ENCODE measurements at regions not wholly inside any gene's neighbourhood (a gene's known extent, or its start where the extent isn't known, plus 50 kb on each side); places are given as distances from the start of the nearest gene placed in this dataset.
"Not testable (repeated sequence)": the region's sequence is repeated elsewhere in the genome, so short reads cannot be mapped to it uniquely, and the experiment has no call there.

- not testable (repeated sequence) for H3K27me3 ChIP-seq (ENCODE audit: control insufficient read depth in 1 of 2, insufficient read depth in 2 of 2, low read length in 2 of 2); H3K4me3 ChIP-seq (ENCODE audit: low read length in 2 of 2); H3K36me3 ChIP-seq (ENCODE audit: control insufficient read depth in 2 of 2, insufficient read depth in 2 of 2, low read length in 2 of 2); H3K9ac ChIP-seq (ENCODE audit: low read length in 2 of 2); H3K9me3 ChIP-seq (ENCODE audit: control insufficient read depth in 2 of 2, low read length in 2 of 2); H3K27ac ChIP-seq (ENCODE audit: low read length); H3K4me1 ChIP-seq (ENCODE audit: control insufficient read depth, insufficient read depth, low read length)
Observed at GRCh38 chr17:27095821-27096220, 198.1 kb upstream of the WSB1 start.

GRCh38 chr17:27099266-27099665, 194.6 kb upstream of the WSB1 start:
- not testable (repeated sequence) for H3K9me3 ChIP-seq (ENCODE audit: control insufficient read depth in 2 of 2, low read length in 2 of 2); H3K4me3 ChIP-seq (ENCODE audit: low read length in 2 of 2); H3K36me3 ChIP-seq (ENCODE audit: control insufficient read depth in 2 of 2, insufficient read depth in 2 of 2, low read length in 2 of 2); H3K27me3 ChIP-seq (ENCODE audit: control insufficient read depth in 1 of 2, insufficient read depth in 2 of 2, low read length in 2 of 2); H3K4me1 ChIP-seq (ENCODE audit: control insufficient read depth, insufficient read depth, low read length); H3K9ac ChIP-seq (ENCODE audit: low read length in 2 of 2); H3K27ac ChIP-seq (ENCODE audit: low read length)

- not testable (repeated sequence) for H3K4me3 ChIP-seq (ENCODE audit: low read length in 2 of 2); H3K4me1 ChIP-seq (ENCODE audit: control insufficient read depth, insufficient read depth, low read length); H3K9ac ChIP-seq (ENCODE audit: low read length in 2 of 2); H3K36me3 ChIP-seq (ENCODE audit: control insufficient read depth in 2 of 2, insufficient read depth in 2 of 2, low read length in 2 of 2); H3K9me3 ChIP-seq (ENCODE audit: control insufficient read depth in 2 of 2, low read length in 2 of 2); H3K27ac ChIP-seq (ENCODE audit: low read length); H3K27me3 ChIP-seq (ENCODE audit: control insufficient read depth in 1 of 2, insufficient read depth in 2 of 2, low read length in 2 of 2)
Observed at GRCh38 chr17:27104605-27105221, 189.2 kb upstream of the WSB1 start.

GRCh38 chr17:27105636-27106035, 188.3 kb upstream of the WSB1 start:
- Histone ChIP-seq H3K9me3 (ENCODE audit: control insufficient read depth in 2 of 2, low read length in 2 of 2) (no peaks in the 10 kb centered on the region), H3K27ac (ENCODE audit: low read length) (no peak overlapping the region), H3K4me1 (ENCODE audit: control insufficient read depth, insufficient read depth, low read length) (no peaks in the 10 kb centered on the region), H3K4me3 (ENCODE audit: low read length in 2 of 2) (no peak overlapping the region), H3K27me3 (ENCODE audit: control insufficient read depth in 1 of 2, insufficient read depth in 2 of 2, low read length in 2 of 2) (no peaks in the 10 kb centered on the region), H3K9ac (ENCODE audit: low read length in 2 of 2) (no peak overlapping the region), H3K36me3 (ENCODE audit: control insufficient read depth in 2 of 2, insufficient read depth in 2 of 2, low read length in 2 of 2) (no peaks in the 10 kb centered on the region)

GRCh38 chr17:27106347-27106981, 187.4 kb upstream of the WSB1 start:
- Histone ChIP-seq H3K27ac (ENCODE audit: low read length) (no peak overlapping the region), H3K27me3 (ENCODE audit: control insufficient read depth in 1 of 2, insufficient read depth in 2 of 2, low read length in 2 of 2) (no peaks in the 10 kb centered on the region), H3K4me3 (ENCODE audit: low read length in 2 of 2) (no peak overlapping the region), H3K9ac (ENCODE audit: low read length in 2 of 2) (no peak overlapping the region), H3K4me1 (ENCODE audit: control insufficient read depth, insufficient read depth, low read length) (no peaks in the 10 kb centered on the region), H3K36me3 (ENCODE audit: control insufficient read depth in 2 of 2, insufficient read depth in 2 of 2, low read length in 2 of 2) (no peaks in the 10 kb centered on the region), H3K9me3 (ENCODE audit: control insufficient read depth in 2 of 2, low read length in 2 of 2) (no peaks in the 10 kb centered on the region)

GRCh38 chr17:27106982-27107360, 186.9 kb upstream of the WSB1 start:
- no peak overlapping the region for H3K4me3 ChIP-seq (ENCODE audit: low read length in 2 of 2)
- no peak overlapping the region for H3K9ac ChIP-seq (ENCODE audit: low read length in 2 of 2)
- H3K4me1 ChIP-seq (ENCODE audit: control insufficient read depth, insufficient read depth, low read length), result no peaks in the 10 kb centered on the region
- H3K9me3 ChIP-seq (ENCODE audit: control insufficient read depth in 2 of 2, low read length in 2 of 2), result no peaks in the 10 kb centered on the region
- H3K27ac ChIP-seq (ENCODE audit: low read length), result no peak overlapping the region
- H3K36me3 ChIP-seq (ENCODE audit: control insufficient read depth in 2 of 2, insufficient read depth in 2 of 2, low read length in 2 of 2), result no peaks in the 10 kb centered on the region
- no peaks in the 10 kb centered on the region for H3K27me3 ChIP-seq (ENCODE audit: control insufficient read depth in 1 of 2, insufficient read depth in 2 of 2, low read length in 2 of 2)

- H3K4me1 ChIP-seq (ENCODE audit: control insufficient read depth, insufficient read depth, low read length); H3K36me3 ChIP-seq (ENCODE audit: control insufficient read depth in 2 of 2, insufficient read depth in 2 of 2, low read length in 2 of 2); H3K4me3 ChIP-seq (ENCODE audit: low read length in 2 of 2); H3K27me3 ChIP-seq (ENCODE audit: control insufficient read depth in 1 of 2, insufficient read depth in 2 of 2, low read length in 2 of 2); H3K27ac ChIP-seq (ENCODE audit: low read length); H3K9me3 ChIP-seq (ENCODE audit: control insufficient read depth in 2 of 2, low read length in 2 of 2); H3K9ac ChIP-seq (ENCODE audit: low read length in 2 of 2): not testable (repeated sequence)
Observed at GRCh38 chr17:27107386-27108328, 186.3 kb upstream of the WSB1 start.

- no peaks in the 10 kb centered on the region for H3K36me3 ChIP-seq (ENCODE audit: control insufficient read depth in 2 of 2, insufficient read depth in 2 of 2, low read length in 2 of 2)
- no peak overlapping the region for H3K9ac ChIP-seq (ENCODE audit: low read length in 2 of 2)
- no peaks in the 10 kb centered on the region for H3K27me3 ChIP-seq (ENCODE audit: control insufficient read depth in 1 of 2, insufficient read depth in 2 of 2, low read length in 2 of 2)
- H3K4me1 ChIP-seq (ENCODE audit: control insufficient read depth, insufficient read depth, low read length), result no peaks in the 10 kb centered on the region
- no peaks in the 10 kb centered on the region for H3K9me3 ChIP-seq (ENCODE audit: control insufficient read depth in 2 of 2, low read length in 2 of 2)
- H3K27ac ChIP-seq (ENCODE audit: low read length), result no peak overlapping the region
- no peak overlapping the region for H3K4me3 ChIP-seq (ENCODE audit: low read length in 2 of 2)
Observed at GRCh38 chr17:27109346-27109745, 184.6 kb upstream of the WSB1 start.

- Histone ChIP-seq H3K9me3 (ENCODE audit: control insufficient read depth in 2 of 2, low read length in 2 of 2) (no peaks in the 10 kb centered on the region), H3K4me1 (ENCODE audit: control insufficient read depth, insufficient read depth, low read length) (no peaks in the 10 kb centered on the region), H3K4me3 (ENCODE audit: low read length in 2 of 2) (no peak overlapping the region), H3K36me3 (ENCODE audit: control insufficient read depth in 2 of 2, insufficient read depth in 2 of 2, low read length in 2 of 2) (no peaks in the 10 kb centered on the region), H3K9ac (ENCODE audit: low read length in 2 of 2) (no peak overlapping the region), H3K27ac (ENCODE audit: low read length) (no peak overlapping the region), H3K27me3 (ENCODE audit: control insufficient read depth in 1 of 2, insufficient read depth in 2 of 2, low read length in 2 of 2) (peaks cover 0 to 2% of the 10 kb centered on the region in 2 donors)
Observed at GRCh38 chr17:27153005-27153404, 140.9 kb upstream of the WSB1 start.

- H3K4me1 ChIP-seq (ENCODE audit: control insufficient read depth, insufficient read depth, low read length), result no peaks in the 10 kb centered on the region
- H3K9me3 ChIP-seq (ENCODE audit: control insufficient read depth in 2 of 2, low read length in 2 of 2), result no peaks in the 10 kb centered on the region
- H3K27ac ChIP-seq (ENCODE audit: low read length), result no peak overlapping the region
- no peaks in the 10 kb centered on the region for H3K36me3 ChIP-seq (ENCODE audit: control insufficient read depth in 2 of 2, insufficient read depth in 2 of 2, low read length in 2 of 2)
- no peak overlapping the region for H3K4me3 ChIP-seq (ENCODE audit: low read length in 2 of 2)
- peaks cover 0 to 2% of the 10 kb centered on the region in 2 donors for H3K27me3 ChIP-seq (ENCODE audit: control insufficient read depth in 1 of 2, insufficient read depth in 2 of 2, low read length in 2 of 2)
- no peak overlapping the region for H3K9ac ChIP-seq (ENCODE audit: low read length in 2 of 2)
Observed at GRCh38 chr17:27155866-27156265, 138.0 kb upstream of the WSB1 start.

- Histone ChIP-seq H3K4me1 (ENCODE audit: control insufficient read depth, insufficient read depth, low read length) (no peaks in the 10 kb centered on the region), H3K4me3 (ENCODE audit: low read length in 2 of 2) (no peak overlapping the region), H3K36me3 (ENCODE audit: control insufficient read depth in 2 of 2, insufficient read depth in 2 of 2, low read length in 2 of 2) (no peaks in the 10 kb centered on the region), H3K27ac (ENCODE audit: low read length) (no peak overlapping the region), H3K9me3 (ENCODE audit: control insufficient read depth in 2 of 2, low read length in 2 of 2) (no peaks in the 10 kb centered on the region), H3K9ac (ENCODE audit: low read length in 2 of 2) (no peak overlapping the region), H3K27me3 (ENCODE audit: control insufficient read depth in 1 of 2, insufficient read depth in 2 of 2, low read length in 2 of 2) (peaks cover 0 to 2% of the 10 kb centered on the region in 2 donors)
Observed at GRCh38 chr17:27157297-27157696, 136.6 kb upstream of the WSB1 start.

All from stomach smooth muscle (tissue), 2 donors.